A549 (cell line): ENCODE measurements at regions not wholly inside any gene's neighbourhood (a gene's known extent, or its start where the extent isn't known, plus 50 kb on each side); places are given as distances from the start of the nearest gene placed in this dataset.

Experiments
- ATAC-seq, 2 experiments: fragments of 200-7000 bp in 1 of 2; fragments of >200 bp in 1 of 2; cut with Nextera tagmentation in 1 of 2; cut with Tn5 transposase in 1 of 2; 3 replicates each; pipeline versions ENCODE4 v1.8.0 to v1.9.1; 2018 to 2020; ENCODE audit warnings: mild to moderate bottlenecking in 1 of 2, moderate library complexity in 1 of 2
- CTCF ChIA-PET: fragments of 300-600 bp; sonication (Branson Sonifier 250); formaldehyde crosslinking; extraction: SDS; loops from one replicate; lab custom pipeline; 2021; ENCODE audit warnings: antibody characterized with exemption, inconsistent platforms; lab: Yijun Ruan, JAX
- POLR2A ChIA-PET: fragments of 350-600 bp; formaldehyde crosslinking; extraction: SDS; loops from one replicate; lab custom pipeline; 2021; ENCODE audit warnings: antibody characterized with exemption, inconsistent platforms; lab: Yijun Ruan, JAX
- DNase-seq, 2 experiments: peaks; one replicate each; pipeline versions ENCODE4 v3.0.0 to v3.0.0-alpha.2; 2011 to 2016; ENCODE audit warnings: low read depth in 1 of 2, low spot score in 1 of 2
- FAIRE-seq: peaks from 2 replicates; lab custom pipeline; 2011; peaks lifted over from hg19 to GRCh38; lab: Jason Lieb, UNC
- H3K27ac ChIP-seq, 2 experiments: fragments of >200 bp; sonication (Bioruptor Twin); formaldehyde crosslinking; 3 replicates each; pipeline ENCODE4 v1.5.1; 2016 to 2017
- H3K4me1 ChIP-seq: fragments of >200 bp; sonication (Bioruptor Twin); formaldehyde crosslinking; 3 replicates; pipeline ENCODE4 v1.6.1; 2016
- H3K4me2 ChIP-seq: fragments of >200 bp; sonication (Bioruptor Twin); formaldehyde crosslinking; 3 replicates; pipeline ENCODE4 v1.6.1; 2016
- H3K4me3 ChIP-seq: fragments of >200 bp; sonication (Bioruptor Twin); formaldehyde crosslinking; 3 replicates; pipeline ENCODE4 v1.5.1; 2016
- H3K9me3 ChIP-seq: fragments of >200 bp; sonication (Bioruptor Twin); formaldehyde crosslinking; 3 replicates; pipeline ENCODE4 v1.6.1; 2016
- CHD4 ChIP-seq: fragments of 200-600 bp; sonication (generic); IDR thresholded peaks from 2 replicates; pipeline ENCODE4 v1.6.1; 2016; ENCODE audit warnings: antibody characterized with exemption, mild to moderate bottlenecking, borderline replicate concordance
- ESRRA ChIP-seq: fragments of 150-350 bp; IDR thresholded peaks from 2 replicates; pipeline ENCODE4 v1.6.1; 2014; ENCODE audit warnings: mild to moderate bottlenecking, low read length, borderline replicate concordance
- FOSL2 ChIP-seq, 2 experiments: fragments of 450-650 bp in 1 of 2; fragments of >200 bp in 1 of 2; sonication (Bioruptor Twin) in 1 of 2; formaldehyde crosslinking; IDR thresholded peaks; 2 replicates each; pipeline versions ENCODE4 v1.5.0 to v1.6.1; 2016 to 2020; ENCODE audit warnings: mild to moderate bottlenecking in 1 of 2, moderate library complexity in 1 of 2
- FOXS1 ChIP-seq: fragments of 250-450 bp; sonication (Bioruptor Pico); IDR thresholded peaks from 2 replicates; pipeline ENCODE4 v1.5.0; 2020; ENCODE audit warnings: mild to moderate bottlenecking, moderate library complexity
- GATA3 ChIP-seq: IDR thresholded peaks from 2 replicates; pipeline ENCODE4 v1.6.1; 2012; ENCODE audit warnings: borderline replicate concordance
- HDAC2 ChIP-seq: fragments of 200-600 bp; sonication (generic); IDR thresholded peaks from 2 replicates; pipeline ENCODE4 v1.6.1; 2016
- HEYL ChIP-seq: fragments of 250-450 bp; sonication (Bioruptor Pico); IDR thresholded peaks from 2 replicates; pipeline ENCODE4 v1.8.0; 2021; ENCODE audit warnings: mild to moderate bottlenecking, moderate library complexity
- HOXA7 ChIP-seq: fragments of 250-450 bp; sonication (Bioruptor Pico); IDR thresholded peaks from 2 replicates; pipeline ENCODE4 v1.5.0; 2020; ENCODE audit warnings: mild to moderate bottlenecking, moderate library complexity
- HOXB5 ChIP-seq: fragments of 250-450 bp; sonication (Bioruptor Pico); IDR thresholded peaks from 2 replicates; pipeline ENCODE4 v1.5.0; 2020; ENCODE audit warnings: mild to moderate bottlenecking, moderate library complexity
- KDM1A ChIP-seq: fragments of 200-600 bp; sonication (generic); IDR thresholded peaks from 2 replicates; pipeline ENCODE4 v1.6.1; 2016; ENCODE audit warnings: low read depth, mild to moderate bottlenecking
- KDM5A ChIP-seq: fragments of 200-600 bp; sonication (generic); IDR thresholded peaks from 2 replicates; pipeline ENCODE4 v1.6.1; 2016; ENCODE audit warnings: antibody characterized with exemption, mild to moderate bottlenecking
- NR3C1 ChIP-seq: fragments of >200 bp; sonication (Bioruptor Twin); formaldehyde crosslinking; IDR thresholded peaks from 3 replicates; pipeline ENCODE4 v1.6.1; 2017
- PHF8 ChIP-seq: fragments of 200-600 bp; sonication (generic); IDR thresholded peaks from 2 replicates; pipeline ENCODE4 v1.6.1; 2016; ENCODE audit warnings: low read depth, mild to moderate bottlenecking, antibody characterized with exemption, moderate library complexity, borderline replicate concordance
- POLR2AphosphoS2 ChIP-seq: conservative IDR thresholded peaks from 2 replicates; pipeline ENCODE4 v1.6.1; 2012; ENCODE audit warnings: low read length, improper control_type of control experiment, inconsistent platforms
- RARB ChIP-seq: fragments of 250-450 bp; sonication (Bioruptor Pico); IDR thresholded peaks from 2 replicates; pipeline ENCODE4 v1.8.0; 2021; ENCODE audit warnings: mild to moderate bottlenecking, moderate library complexity
- RFX5 ChIP-seq: fragments of 450-650 bp; IDR thresholded peaks from 2 replicates; pipeline ENCODE4 v1.7.1; 2014; ENCODE audit warnings: antibody characterized with exemption, mild to moderate bottlenecking, moderate library complexity
- SREBF2 ChIP-seq: fragments of 450-650 bp; IDR thresholded peaks from 2 replicates; pipeline ENCODE4 v1.6.1; 2014; ENCODE audit warnings: mild to moderate bottlenecking, moderate library complexity
- ZFP36 ChIP-seq: fragments of 450-650 bp; IDR thresholded peaks from 2 replicates; pipeline ENCODE4 v1.6.1; 2014; ENCODE audit warnings: borderline replicate concordance; ENCODE audit not compliant: partially characterized antibody
- ZNF302 ChIP-seq: fragments of 250-450 bp; sonication (Bioruptor Pico); IDR thresholded peaks from 2 replicates; pipeline ENCODE4 v1.9.0; 2021; ENCODE audit warnings: inconsistent platforms, mild to moderate bottlenecking, moderate library complexity
- ZSCAN20 ChIP-seq: fragments of 250-450 bp; sonication (Bioruptor Pico); IDR thresholded peaks from 2 replicates; pipeline ENCODE4 v1.8.0; 2022; ENCODE audit warnings: mild to moderate bottlenecking, moderate library complexity
- WGBS: methylation state at CpG from one replicate; pipeline ENCODE4 v1.1.6; 2017; ENCODE audit errors: missing lambda C conversion rate; 5-methylcytosine and 5-hydroxymethylcytosine counted together
- TF ChIP-seq, protein P1 (sequence below): fragments of 250-450 bp; sonication (Bioruptor Pico); IDR thresholded peaks from 2 replicates; pipeline ENCODE4 v1.5.0; 2020; ENCODE audit warnings: low read depth, mild to moderate bottlenecking, moderate library complexity
- TF ChIP-seq, protein P2 (sequence below): IDR thresholded peaks from 2 replicates; pipeline ENCODE4 v1.6.1; 2012; ENCODE audit warnings: low read depth, borderline replicate concordance
- TF ChIP-seq, protein P3 (sequence below): IDR thresholded peaks from 2 replicates; pipeline ENCODE4 v1.6.1; 2012

DNA sequence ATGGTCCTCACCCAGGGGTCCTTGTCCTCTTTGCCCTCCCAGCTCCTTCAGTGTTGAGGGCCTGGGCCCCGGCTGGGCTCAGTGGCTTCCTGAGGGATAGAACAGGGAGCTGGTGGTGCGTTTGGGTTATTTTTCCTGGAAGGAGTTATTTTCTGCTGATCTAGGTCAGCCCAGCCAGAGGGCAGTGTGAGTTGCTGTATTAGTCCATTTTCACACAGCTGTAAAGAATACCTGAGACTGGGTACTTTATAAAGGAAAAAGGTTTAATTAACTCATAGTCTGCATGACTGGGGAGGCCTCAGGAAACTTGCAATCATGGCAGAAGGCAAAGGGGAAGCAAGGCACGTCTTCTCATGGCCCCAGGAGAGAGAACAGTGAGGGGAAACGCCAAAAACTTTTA is 122.4 kb upstream of the PCBD1 start (continued):
- TF ChIP-seq ZSCAN20 (no peak), ESRRA (no peak), PHF8 (no peak), RFX5 (no peak), HDAC2 (no peak)
- TF ChIP-seq, all 56 proteins: peak for 0

DNA sequence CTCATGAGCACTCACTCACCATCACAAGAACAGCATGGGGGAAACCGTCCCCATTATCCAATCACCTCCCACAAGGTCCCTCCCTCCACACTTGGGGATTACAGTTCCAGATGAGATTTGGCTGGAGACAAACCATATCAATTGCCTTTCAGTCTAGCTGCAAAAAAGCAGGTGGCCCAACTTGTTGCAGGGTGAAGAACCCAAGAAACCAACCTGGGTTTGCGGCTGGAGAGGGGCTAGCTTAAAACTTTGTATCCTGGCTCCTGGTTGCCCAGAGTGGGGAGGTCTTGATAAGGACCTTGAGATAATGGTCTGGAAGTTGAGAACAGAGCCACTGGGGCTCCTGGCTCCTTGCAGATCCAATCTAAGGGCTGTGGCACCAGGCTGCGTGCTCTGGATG is 122.8 kb upstream of the PCBD1 start:
- no peak for ATAC-seq
- ChIA-PET POLR2A (no interaction called here), CTCF (interaction anchor here (1.0 to 3.8 kb wide), 8 partner anchors 9 to 274 kb away, joined by 3 to 16 read pairs (median 4); no protein-coding TSS in a partner anchor)
- no peak for DNase-seq
- H3K4me1 ChIP-seq, result no peaks in the 10 kb centered on the region
- no peaks in the 10 kb centered on the region for H3K9me3 ChIP-seq
- H3K27ac ChIP-seq, result no peak overlapping the region
- no peak overlapping the region for H3K4me3 ChIP-seq
- WGBS, result 37% methylated on average over 3 of the region's 3 CpGs
- no peak for TF ChIP-seq KDM5A
- TF ChIP-seq RARB (CRISPR knock-in tag), result no peak
- TF ChIP-seq, protein P1, sequence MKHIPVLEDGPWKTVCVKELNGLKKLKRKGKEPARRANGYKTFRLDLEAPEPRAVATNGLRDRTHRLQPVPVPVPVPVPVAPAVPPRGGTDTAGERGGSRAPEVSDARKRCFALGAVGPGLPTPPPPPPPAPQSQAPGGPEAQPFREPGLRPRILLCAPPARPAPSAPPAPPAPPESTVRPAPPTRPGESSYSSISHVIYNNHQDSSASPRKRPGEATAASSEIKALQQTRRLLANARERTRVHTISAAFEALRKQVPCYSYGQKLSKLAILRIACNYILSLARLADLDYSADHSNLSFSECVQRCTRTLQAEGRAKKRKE (CRISPR knock-in tag), result no peak
- no peak for TF ChIP-seq RFX5
- TF ChIP-seq ZNF302 (CRISPR knock-in tag), result no peak
- no peak for TF ChIP-seq SREBF2
- no peak for TF ChIP-seq HOXA7 (CRISPR knock-in tag)
- no peak for TF ChIP-seq FOXS1 (CRISPR knock-in tag)
- no peak for TF ChIP-seq NR3C1
- TF ChIP-seq HEYL (CRISPR knock-in tag), result no peak
- no peak for TF ChIP-seq CHD4
- TF ChIP-seq, protein P2, sequence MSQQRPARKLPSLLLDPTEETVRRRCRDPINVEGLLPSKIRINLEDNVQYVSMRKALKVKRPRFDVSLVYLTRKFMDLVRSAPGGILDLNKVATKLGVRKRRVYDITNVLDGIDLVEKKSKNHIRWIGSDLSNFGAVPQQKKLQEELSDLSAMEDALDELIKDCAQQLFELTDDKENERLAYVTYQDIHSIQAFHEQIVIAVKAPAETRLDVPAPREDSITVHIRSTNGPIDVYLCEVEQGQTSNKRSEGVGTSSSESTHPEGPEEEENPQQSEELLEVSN, result no peak
- no peak overlapping the region for H3K4me2 ChIP-seq
- no peak for FAIRE-seq

DNA sequence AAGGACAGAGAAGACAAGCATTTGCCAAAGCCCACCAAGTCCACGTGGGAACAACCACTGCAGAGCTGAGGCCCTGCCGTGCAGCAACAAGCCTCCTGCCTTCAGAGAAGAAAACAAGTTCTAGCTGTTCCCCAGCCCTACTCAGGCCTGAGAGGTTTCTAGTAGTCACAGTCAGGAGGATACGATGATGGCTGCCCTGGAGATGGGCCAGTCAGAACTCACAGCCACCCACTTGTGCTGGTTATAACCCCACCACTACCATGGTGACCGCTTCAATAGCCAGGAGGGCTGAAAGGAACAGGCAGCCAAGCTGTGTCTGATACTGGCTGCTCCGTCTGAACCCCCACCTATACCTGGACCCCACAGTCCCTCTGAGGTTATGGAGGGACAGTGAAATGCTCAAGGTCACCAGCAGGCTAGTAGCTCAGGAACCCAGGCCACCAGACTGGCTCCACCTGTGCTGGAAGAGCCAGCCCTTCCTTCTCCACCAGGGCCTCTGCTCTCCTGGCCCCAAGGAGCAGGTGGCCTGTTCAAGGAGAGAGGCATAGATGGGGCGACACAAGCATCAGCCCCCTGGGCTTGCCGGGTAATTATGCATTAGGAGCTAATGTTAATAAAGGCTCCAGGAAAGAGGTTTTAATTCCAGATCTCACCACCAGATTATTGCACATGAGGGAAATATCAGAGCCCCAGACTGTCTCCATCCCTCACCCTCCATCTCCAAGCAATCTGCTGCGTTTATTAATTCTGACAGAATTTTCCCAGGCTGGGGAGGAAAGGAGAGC is 125.8 kb upstream of the PCBD1 start:
- peak; percentile 29 to 40; a peak in 4 of 6 replicates for ATAC-seq
- WGBS, result 31% methylated on average over 7 of the region's 8 CpGs
- Histone ChIP-seq H3K27ac (no peak overlapping the region), H3K4me2 (no peak overlapping the region), H3K4me3 (no peak overlapping the region), H3K4me1 (no peaks in the 10 kb centered on the region), H3K9me3 (no peaks in the 10 kb centered on the region)
- TF ChIP-seq HEYL (CRISPR knock-in tag) (no peak), HDAC2 (no peak), NR3C1 (no peak), CHD4 (no peak), ZFP36 (no peak), POLR2AphosphoS2 (no peak), KDM1A (no peak), GATA3 (no peak), FOSL2 (IDR thresholded peaks at IDR 0.05) (no peak), FOSL2 (CRISPR knock-in tag; IDR thresholded peaks at IDR 0.05) (no peak), HOXB5 (no peak)
- TF ChIP-seq, protein P3, sequence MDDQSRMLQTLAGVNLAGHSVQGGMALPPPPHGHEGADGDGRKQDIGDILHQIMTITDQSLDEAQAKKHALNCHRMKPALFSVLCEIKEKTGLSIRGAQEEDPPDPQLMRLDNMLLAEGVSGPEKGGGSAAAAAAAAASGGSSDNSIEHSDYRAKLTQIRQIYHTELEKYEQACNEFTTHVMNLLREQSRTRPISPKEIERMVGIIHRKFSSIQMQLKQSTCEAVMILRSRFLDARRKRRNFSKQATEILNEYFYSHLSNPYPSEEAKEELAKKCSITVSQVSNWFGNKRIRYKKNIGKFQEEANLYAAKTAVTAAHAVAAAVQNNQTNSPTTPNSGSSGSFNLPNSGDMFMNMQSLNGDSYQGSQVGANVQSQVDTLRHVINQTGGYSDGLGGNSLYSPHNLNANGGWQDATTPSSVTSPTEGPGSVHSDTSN, result no peak
- TF ChIP-seq, protein P1 (CRISPR knock-in tag), result no peak
- no peak for DNase-seq
- ChIA-PET POLR2A (no interaction called here), CTCF (interaction anchor here (1.0 to 1.2 kb wide), 3 partner anchors 10 to 28 kb away, joined by 3 read pairs; no protein-coding TSS in a partner anchor)
- no peak for FAIRE-seq
